ENCODE measurements at regions not wholly inside any gene's neighbourhood (a gene's known extent, or its start where the extent isn't known, plus 50 kb on each side); places are given as distances from the start of the nearest gene placed in this dataset.
"Not testable (repeated sequence)": the region's sequence is repeated elsewhere in the genome, so short reads cannot be mapped to it uniquely, and the experiment has no call there.

DNA sequence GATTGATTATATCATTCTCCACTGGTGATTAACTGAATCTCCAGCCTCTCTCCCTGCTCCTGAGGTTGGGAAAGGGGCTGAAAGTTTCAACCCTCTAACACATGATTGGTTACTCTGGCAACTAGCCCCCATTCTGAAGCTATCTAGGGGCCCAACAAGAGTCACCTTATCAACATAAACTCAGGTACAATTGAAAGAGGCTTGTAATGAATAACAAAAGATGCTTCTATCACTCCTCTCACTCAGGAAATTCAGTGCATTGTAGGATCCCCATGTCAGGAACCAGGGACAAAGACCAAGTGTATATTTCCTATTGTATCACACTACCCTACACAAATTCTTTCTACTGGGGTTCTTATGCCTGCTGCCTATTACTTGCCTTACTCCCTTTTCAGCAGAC is 123.9 kb upstream of the SLC13A1 start:
- DNase-seq (ENCODE audit: low read depth) = no peak

DNA sequence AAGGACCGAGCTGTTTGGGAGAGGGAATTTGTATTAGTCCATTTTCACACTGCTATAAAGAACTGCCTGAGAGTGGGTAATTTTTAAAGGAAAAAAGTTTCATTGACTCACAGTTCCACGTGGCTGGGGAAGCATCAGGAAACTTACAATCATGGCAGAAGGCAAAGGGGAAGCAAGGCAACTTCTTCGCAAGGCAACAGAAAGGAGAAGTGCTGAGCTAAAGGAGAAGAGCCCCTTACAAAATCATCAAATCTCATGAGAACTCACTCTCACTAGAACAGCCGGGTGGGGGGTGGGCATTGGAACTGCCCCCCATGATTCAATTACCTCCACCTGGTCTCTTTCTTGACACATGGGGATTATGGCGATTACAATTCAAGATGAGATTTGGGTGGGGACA is 121.8 kb upstream of the SLC13A1 start:
- not testable (repeated sequence) for DNase-seq (ENCODE audit: low read depth)

DNA sequence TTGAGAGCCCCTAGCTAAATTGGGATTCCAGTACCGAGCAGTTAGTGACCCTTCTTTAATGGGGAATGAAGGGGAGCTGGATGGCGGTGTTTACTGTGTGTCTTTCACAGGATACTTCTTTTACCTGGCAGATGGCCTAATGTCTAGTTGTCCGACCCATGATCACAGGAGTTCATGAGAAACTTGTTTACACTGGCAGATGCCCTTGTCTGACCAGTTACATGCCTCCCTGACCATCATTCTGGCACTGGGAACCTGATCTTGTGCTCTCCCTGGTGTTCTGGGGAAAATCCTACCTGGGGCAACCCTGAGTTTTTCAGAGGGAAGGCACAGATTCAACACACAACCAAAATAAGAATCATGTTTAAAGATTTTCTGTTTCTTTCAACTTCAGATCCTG is 120.1 kb upstream of the SLC13A1 start:
- no peak for DNase-seq (ENCODE audit: low read depth)

DNA sequence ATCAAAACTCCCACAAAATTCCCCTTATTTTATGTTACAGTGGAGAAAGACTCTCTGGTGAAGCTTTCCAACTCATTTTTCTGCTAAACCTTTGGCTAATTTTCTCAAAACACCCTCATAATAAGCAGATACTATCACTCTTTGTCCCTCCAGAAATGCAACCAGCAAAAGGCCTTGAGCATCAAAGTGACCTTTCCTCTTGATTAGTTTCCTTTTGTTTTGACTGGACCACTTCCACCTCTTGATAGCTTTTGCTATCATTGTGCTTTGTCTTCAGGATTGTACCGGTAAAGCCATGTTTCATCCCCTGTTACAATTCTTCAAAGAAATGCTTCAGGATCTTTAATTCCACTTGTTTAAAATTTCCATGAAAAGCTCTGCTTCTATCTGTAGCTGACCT is 115.1 kb upstream of the SLC13A1 start:
- DNase-seq (ENCODE audit: low read depth) = no peak

DNA sequence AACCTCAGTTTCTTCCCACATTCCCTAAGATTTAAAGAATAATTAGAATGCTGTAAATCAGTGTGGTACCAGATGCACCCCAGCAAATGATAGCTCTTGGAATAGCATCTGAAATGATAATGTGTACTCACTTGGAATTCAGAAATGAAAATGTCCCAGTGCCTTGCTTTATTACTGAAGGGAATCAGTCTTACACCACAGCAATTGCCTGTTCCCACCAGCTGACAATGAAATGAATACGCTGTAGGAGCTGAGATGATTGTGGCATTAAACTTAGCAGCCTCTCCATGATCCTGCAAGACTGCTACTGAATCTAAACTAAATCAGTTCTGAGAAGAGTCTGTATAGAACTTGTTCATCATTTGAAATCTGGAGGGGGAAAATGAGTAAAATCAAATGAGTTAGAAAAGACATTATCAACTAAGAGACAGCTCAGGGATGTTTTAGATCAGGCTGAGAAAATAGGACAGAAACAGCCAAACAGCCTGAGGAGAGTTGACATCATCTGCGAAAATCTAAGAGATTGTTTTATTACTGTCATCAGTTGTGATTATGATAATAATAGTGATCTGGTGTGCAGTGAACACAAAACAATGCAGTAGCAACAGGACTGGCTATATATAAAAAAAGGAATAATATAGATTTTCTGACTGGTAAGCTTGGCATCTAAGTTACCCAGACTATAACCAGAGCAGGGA is 108.6 kb upstream of the SLC13A1 start:
- DNase-seq (ENCODE audit: low read depth) = no peak

DNA sequence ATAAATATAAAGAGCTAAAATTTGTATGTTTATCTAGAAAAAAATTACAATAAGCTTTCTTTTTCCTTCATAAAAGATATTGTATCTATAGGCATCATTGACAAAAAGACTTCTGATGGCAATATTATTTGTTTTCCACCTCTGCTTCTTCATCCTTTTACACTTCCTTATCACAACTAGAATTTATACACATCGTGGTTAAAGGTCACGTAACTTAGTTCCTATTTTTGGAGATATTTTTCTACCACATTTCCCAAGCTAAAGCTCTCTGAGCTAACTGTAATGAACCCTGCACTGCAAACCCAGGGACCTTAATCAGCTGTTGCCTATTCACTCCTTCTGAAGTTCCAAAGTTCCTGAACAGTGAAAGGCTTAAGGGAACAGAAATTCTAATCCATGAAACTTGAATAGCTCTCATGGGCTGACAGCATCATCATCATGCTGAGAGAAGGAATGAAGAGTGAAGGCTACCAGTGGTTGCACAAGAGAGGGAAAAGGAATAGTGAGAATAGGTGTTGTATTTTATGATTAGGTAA is 106.1 kb upstream of the SLC13A1 start:
- DNase-seq (ENCODE audit: low read depth) = no peak

DNA sequence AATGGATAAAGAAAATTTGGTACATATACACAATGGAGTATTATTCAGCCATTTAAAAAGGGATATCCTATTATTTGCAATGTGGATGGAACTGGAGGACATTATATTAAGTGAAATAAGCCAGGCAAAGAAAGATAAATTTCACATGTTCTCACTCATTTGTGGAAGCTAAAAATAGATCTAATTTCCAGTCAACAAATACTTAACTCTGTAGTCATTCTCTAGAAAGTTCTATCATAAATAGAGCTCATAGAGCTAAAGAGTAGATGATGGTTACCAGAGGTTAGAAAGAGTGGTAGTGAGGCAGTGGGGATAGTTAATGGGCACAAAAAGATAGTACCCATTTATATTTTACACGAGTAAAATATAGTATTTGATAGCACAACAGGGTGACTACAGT is 104.2 kb upstream of the SLC13A1 start:
- no peak for DNase-seq (ENCODE audit: low read depth)

DNA sequence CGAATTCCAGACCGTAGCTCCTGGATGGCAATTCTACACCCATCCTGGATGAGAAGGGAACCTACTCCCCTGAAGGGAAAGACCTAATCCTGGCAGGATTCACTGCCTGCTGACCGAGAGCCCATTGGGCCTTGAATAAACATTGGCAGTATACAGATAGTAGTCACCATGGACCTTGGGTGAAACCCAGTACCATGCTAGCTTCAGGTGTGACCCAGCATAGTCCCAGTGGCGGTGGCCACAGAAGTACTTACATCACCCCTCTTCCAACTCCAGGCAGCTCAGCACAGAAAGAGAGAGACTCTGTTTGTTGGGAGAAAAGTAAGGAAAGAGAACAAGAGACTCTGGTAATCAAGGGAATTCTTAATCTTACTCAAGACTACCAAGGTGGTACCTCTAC is 97.2 kb upstream of the SLC13A1 start:
- no peak for DNase-seq (ENCODE audit: low read depth)

DNA sequence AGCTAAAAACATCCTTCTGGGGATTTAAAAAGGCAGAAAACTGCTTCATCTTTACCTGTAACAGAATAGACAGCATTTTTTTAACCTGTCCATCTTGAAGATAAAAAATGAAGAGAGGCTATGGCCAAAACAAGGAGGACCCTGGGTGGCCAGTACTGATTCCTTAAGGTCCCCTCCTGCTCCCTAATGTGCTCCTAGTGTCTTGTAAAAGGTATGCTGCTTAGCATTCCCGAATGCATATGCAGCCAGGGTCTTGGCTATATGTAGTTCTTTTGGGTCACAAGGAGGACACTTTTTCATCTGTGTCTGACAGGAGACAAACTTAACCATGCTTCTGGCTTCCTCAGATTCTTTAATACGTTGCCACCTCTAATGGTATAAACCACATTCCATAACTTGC is 93.9 kb upstream of the SLC13A1 start:
- no peak for DNase-seq (ENCODE audit: low read depth)

DNA sequence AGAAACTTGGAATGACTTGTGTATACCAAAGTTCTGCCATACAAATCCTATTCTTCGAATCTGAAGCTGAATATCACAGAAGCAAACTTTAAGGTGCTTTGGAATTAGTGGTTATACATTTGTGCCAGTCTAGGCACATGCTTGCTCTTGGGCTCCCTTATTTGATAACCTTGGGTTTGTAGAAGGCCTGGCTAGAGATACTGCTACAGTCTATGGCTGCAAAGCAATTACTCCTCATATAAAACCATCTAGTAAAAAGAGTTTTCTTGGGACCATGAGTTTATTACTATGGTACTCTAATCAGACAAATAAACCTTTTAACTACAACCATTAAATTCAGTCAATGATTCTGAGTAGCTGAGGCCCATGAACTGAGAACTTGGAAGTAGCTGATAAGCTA is 92.5 kb upstream of the SLC13A1 start:
- DNase-seq (ENCODE audit: low read depth) = no peak

DNA sequence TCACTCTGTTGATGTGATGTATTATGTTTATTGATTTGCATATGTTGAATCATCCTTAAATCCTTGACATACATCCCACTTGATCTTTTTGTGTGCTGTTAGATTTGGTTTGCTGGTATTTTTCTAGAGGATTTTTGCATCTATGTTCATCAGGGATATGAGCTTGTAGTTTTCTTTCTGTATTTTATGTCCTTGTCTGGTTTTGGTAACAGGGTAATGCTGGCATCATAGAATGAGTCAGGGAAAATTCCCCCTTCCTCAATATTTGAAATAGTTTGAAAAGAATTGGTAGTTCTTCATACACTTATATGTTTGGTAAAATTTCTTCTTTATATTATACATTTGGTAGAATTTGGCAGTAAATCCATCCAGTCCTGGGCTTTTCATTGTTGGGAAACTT is 89.4 kb upstream of the SLC13A1 start:
- no peak for DNase-seq (ENCODE audit: low read depth)

DNA sequence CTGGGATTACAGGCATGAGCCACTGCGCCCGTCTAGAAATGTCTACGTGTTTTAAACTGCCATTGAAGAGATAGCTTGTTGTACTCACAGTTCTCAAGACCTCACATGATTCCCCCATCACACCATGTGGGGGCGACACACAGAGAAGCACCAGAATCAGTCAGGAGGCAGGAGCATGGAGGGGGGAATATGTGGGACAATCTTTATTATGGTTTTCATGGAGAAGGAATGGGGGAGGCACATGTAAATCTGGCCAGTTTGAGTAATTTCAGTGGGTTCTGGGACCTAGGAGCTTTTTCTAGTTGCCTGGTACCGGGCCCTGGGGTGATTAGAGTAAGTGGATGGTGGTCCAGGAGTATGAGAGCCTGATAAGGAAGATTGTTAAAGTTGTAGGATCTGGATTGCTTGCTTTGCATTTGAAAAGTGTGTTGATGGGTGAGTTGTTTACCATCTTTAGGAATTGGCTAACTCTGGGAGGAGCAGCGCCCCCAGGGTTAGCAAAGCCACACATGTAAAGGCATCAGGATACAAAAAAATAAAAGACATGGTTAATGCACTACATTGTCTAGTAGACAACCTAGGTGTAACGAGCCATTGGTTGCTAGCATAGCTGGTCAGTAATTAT is 85.4 kb upstream of the SLC13A1 start:
- no peak for DNase-seq (ENCODE audit: low read depth)

DNA sequence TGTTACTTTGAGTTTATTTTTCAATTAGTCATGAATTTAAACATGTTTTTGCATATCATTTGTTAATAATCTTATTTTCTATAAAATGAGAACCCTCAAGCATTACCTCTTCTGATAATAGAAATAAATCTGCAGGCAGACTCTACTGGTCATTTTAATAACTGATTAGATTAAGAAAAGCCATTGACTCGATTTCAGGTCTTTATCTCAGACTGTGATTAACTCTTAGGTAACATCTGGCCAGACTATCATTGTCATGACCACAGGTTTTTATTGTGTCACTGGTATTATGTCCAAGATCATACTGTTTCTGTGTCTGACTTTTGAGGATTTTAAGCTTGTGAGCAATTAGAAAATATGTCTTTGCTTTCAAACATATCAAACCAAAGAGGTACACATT is 83.6 kb upstream of the SLC13A1 start:
- DNase-seq (ENCODE audit: low read depth) = no peak

DNA sequence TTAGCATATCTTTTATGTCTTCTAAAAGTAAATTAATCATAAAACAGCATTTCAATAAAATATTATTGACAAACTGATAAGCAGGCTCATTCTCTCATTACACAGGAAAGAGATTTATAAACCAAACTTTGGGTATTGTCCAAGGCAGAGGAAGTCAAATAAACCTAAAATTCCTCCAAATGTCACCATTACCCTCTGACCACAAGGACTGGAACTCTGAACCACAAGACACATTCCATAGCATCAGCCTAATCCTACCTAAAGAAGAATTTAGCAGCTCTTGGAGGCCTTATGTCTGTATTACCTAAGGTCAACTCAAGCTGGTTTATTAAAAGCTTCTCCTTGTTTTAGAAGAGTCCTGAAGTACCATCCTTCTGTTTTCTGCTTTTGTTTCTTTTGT is 82.4 kb upstream of the SLC13A1 start:
- DNase-seq (ENCODE audit: low read depth) = peak; percentile 58

DNA sequence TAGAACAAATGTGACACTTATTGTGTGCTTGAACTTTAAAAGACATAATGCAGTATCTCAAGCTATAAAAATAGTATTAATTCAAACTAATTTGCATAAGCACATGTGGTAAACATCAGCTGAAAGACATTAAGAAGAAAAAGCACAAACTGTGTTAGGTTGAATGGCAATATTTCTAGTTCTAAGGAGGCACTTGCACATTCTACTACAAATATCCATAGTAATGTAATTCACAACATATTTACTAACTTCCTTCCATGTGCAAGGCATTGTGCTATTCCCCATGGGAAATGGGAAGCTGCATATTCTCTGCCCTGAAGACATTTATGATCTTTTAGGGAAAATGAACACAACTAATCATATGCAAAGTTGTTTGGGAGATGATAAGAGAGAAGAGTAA is 80.2 kb upstream of the SLC13A1 start:
- DNase-seq (ENCODE audit: low read depth) = no peak

DNA sequence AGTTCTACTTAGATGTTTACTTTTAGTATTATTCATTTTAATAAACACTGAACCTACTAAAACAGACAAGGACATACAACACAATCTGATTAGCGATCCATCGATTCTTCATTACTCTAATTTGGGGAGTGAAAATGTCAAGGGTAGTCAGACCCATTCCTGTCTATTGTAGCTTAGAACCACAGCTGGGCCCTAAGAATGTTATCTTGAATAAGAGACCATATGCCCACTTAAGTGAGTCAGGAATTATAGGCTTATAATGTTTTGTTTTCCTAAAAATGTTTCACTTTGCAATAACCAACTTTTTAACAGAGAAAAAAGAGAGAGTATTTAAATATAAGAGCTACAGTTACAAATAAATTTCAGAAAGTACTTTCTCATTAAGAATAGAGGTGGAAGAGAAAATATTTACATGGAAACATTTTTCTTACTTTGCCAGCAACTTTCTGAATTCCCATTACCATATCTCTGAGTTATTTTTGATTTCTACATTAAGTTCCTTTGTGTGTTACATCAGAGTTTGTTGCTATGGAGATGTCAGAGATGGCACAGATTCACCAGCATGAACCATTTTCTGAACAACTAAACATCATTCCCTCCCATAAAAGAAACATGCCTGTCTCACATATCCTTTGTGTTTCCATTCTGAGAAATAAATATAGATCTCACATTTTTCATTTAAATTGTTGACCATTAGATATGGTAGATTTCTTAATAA is 75.4 kb upstream of the SLC13A1 start:
- DNase-seq (ENCODE audit: low read depth) = peak; percentile 97

DNA sequence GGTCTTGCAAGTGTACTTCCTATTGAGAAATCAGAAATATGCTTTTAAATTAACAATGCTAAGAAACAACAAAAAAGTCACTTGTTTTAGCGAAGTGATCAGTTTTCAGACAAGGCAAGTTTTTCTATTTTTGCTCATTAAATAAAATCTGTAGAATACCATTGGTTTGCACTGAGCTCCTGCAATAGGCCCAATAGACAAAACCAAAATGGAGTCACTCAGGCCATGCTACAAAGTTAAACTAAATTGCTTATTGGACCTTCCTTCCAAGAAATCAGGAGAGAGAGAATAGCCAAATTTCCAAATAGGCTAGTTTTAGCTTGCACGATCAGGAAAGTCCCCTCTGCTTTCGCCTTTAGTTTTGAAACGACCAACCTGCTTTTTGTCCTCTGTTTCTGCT is 73.4 kb upstream of the SLC13A1 start:
- DNase-seq (ENCODE audit: low read depth) = no peak

DNA sequence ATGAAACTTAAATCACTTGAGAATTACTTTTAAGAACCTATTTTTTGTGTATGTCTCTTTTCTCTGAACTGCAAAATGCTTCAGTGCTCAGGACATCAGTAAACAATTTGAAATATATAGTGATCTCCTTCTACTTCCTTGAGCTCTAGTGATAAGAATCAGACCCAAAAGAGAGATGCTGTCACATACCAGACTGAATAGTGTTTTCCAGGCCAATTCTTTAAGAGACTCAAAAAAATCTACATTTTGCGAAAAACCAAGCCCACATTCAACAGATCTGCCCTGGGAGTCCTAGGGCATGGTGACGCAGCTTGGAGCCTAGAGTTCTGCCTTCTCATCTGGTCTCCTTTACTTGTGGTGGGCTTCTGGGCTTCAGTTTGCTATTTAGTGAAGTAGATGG is 72.1 kb upstream of the SLC13A1 start:
- peak; percentile 63 for DNase-seq (ENCODE audit: low read depth)

DNA sequence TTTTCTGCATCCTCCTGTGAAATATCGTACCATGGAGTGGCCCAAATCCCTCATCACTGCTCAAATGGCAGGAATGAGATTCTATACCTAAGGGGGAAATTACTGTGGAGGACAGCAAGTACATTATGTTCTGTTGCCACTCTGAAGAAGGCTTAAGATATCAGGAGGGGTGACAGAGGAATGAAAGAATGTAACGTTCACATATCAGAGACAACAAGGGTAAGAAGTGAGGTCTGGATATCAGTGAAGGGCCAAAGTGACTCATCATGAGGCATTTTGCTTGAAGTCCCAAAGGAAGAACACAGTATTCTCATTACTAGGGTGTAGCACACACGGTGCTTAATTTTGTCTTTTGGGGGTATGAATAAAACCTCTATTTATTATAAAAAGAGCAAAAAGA is 71.5 kb upstream of the SLC13A1 start:
- peak; percentile 97 for DNase-seq (ENCODE audit: low read depth)

DNA sequence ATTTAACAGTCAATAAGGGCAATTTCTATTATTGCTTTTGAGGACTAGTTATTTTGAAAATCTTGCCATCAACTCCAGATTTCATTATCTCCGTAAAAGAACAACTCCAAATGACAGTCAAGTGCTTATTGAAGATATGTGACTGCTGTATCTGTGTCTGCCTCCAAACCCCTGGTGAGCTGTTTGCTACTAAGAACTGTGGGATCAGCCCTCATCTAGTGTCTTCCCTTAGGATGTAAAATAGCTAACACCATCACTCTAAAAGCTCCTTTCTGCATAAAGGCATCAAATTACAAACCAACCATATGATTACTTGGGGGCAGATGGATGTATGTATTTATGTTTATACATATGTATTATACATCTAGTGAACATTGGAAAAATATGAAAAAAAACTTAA is 70.8 kb upstream of the SLC13A1 start:
- no peak for DNase-seq (ENCODE audit: low read depth)

DNA sequence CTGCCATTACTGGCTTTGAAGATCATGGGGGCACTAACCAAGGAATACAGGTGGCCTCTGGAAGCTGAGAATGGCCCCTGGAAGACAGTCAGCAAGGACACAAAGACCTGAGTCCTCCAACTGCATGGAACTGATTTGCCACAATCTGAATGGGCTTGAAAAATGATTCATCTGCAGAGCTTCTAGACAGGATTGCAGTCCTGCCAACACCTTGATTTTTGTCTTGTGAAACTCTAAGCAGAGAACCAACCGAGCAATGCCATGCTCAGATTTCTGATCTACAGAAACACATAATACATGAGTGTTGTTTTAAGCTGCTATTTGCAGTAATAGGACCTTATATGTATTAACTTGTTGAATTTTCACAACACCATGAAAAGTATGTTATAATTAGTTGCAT is 66.1 kb upstream of the SLC13A1 start:
- DNase-seq (ENCODE audit: low read depth) = no peak

DNA sequence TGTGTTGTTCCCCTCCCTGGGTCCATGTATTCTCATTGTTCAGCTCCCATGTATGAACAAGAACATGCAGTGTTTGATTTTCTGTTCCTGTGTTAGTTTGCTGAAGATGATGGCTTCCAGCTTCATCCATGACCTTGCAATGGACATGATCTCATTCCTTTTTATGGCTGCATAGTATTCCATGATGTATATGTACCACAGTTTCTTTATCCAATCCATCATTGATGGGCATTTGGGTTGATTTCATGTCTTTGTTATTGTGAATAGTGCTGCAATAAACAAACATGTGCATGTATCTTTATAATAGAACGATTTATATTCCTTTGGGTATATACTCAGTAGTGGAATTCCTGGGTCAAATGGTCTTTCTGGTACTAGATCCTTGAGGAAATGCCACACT is 65.1 kb upstream of the SLC13A1 start:
- not testable (repeated sequence) for DNase-seq (ENCODE audit: low read depth)

DNA sequence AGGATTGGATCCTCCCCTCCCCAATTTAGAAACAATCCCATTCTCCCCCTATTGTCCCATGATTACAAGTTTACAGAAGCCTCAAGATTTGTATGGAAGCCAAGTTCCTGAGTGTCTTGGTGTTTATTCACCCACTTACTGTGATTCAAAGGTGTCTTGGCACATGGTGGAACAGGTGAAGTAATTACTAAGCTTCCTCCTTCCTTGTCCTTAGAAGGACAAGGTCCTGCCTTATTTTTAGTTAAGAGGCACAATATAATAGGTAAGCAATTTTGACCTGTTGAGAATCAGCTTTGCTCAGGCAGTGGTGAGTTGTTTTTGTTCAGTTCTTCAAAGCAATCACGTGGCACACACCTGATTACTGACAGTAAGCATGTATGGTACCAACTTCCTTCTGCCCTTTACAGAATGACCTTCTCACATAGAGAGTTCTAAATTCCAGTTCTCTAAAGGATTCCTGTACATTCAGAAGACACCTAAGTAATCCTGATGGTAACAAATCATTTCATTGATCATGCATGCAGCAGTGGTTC is 60.7 kb upstream of the SLC13A1 start:
- DNase-seq (ENCODE audit: low read depth) = no peak

All from amniotic epithelial cell (primary cell).